GM18502 (cell line): ENCODE measurements at regions not wholly inside any gene's neighbourhood (a gene's known extent, or its start where the extent isn't known, plus 50 kb on each side); places are given as distances from the start of the nearest gene placed in this dataset.
"Not testable (repeated sequence)": the region's sequence is repeated elsewhere in the genome, so short reads cannot be mapped to it uniquely, and the experiment has no call there.

Experiments used
- ATAC-seq: cut with Tn5 transposase; IDR thresholded peaks from one replicate; pipeline ENCODE4 v1.9.1; 2021; ENCODE audit warnings: mild to moderate bottlenecking; ENCODE audit not compliant: unreplicated experiment, poor library complexity

DNA sequence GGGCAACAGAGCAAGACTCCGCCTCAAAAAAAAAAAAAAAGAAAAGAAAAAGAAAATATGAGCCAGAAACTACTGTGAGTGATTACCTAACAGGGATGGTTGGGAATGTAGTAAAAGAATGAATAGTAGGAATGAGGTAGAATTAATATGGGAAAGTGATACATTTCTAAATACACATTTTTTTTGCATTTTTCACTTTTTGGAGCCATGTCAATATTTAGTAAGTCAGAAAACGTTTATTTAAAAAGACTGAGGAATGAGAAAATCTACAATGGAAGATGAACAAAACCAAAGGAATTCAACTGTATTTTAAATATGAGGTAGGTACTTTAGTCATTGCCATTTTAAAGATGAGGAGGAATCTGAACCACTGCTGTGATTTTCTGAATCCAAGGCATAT, 817.2 kb upstream of the CADM2 start:
- ATAC-seq, result no peak

- no peak for ATAC-seq
Observed at GRCh38 chr3:84165328-84165727, 793.5 kb upstream of the CADM2 start.

- ATAC-seq, result no peak
Observed at GRCh38 chr3:84175449-84175848, 783.3 kb upstream of the CADM2 start.

GRCh38 chr3:84184937-84185336, 773.9 kb upstream of the CADM2 start:
- no peak for ATAC-seq

DNA sequence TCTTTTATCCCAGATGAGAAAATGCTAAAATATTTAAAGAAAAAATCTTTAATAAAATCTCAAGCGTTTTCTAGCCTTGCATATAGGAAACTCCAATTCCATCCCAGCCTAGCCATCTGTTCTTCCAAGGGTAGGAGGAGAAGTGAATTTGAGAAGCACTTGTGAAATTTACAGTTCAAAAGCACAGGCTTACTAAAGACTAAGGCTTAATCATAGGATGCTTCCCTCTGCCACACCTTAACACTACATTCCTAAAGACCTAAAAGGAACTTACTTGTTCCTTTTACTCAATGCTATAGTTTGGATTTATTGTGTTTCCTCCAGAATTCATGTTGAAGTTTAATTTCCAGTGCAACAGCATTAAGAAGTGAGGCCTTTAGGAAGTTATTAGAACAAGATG, 764.8 kb upstream of the CADM2 start:
- no peak for ATAC-seq

- no peak for ATAC-seq
Observed at GRCh38 chr3:84209474-84209873, 749.3 kb upstream of the CADM2 start.

DNA sequence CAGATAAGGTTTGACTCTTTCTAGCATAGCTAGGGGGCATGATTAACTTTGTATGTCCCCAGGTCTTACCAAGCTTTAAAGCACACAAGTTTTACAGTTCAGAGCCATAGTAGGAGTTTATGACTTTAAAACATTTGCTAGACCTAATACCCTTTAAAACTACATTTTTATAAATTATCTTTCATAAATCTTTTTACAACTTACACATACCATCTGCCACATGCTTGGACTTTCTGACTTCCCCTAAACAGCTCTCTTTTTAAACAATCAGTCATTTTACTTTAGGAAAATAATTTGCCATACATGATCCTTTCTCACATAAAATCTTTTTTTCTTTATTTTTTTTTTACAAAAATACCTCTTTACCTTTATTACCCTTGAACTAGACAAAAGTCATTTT, 735.3 kb upstream of the CADM2 start:
- no peak for ATAC-seq

GRCh38 chr3:84224262-84224661, 734.5 kb upstream of the CADM2 start:
- ATAC-seq, result no peak

DNA sequence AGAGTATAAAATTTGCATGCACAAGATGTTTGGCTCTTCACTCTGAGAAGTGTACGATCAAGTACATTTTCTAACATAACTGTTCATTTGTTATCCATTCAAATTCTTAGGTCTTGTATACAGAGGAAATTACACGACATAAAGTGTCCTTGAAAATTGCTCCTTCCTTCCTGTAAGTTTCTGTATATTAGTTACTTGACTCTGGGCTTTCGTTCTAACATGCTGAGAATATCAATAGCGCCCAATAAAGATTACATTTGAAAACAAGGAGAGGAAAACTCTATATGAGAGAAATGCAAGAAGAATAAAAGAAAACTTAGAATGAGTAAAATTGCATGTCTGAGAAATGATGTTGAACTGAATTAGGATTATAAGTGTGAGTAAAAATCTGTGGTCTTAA, 722.5 kb upstream of the CADM2 start:
- ATAC-seq, result no peak

DNA sequence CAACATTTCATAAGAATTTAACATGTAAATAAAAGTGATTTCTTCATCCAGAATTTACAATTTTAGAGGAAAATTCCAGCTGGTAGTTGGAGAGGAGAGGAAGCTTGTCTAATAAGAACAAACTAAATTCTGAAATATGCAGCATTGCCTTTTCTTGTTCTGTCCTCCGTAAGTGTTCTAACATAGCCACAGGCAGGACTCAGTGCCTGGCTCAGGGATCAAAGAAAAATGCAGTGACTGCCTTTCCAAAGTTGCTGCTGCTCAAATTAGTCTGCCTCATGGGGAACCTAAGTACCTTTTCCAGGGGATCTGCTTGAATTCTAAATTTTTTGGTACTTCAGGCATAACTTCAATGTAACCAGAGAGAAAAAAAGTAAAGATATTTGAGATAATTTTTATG, 713.0 kb upstream of the CADM2 start:
- ATAC-seq, result no peak

DNA sequence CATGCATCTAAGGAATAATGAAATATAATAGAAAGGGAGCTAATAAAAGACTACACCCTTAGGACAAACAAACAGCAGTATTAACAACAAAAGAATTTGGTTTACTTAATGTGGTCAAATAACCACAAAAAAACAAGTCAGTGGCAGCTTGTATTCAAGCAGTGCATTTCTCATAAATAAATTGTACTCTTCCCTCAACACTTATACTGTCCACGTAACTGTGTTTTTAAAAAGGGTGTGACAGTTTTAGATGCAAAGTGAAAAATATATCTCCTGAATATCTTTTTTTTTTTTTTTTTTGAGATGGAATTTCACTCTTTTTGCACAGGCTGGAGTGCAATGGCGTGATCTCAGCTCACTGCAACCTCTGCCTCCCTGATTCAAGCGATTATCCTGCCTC, 698.2 kb upstream of the CADM2 start:
- ATAC-seq, result no peak

DNA sequence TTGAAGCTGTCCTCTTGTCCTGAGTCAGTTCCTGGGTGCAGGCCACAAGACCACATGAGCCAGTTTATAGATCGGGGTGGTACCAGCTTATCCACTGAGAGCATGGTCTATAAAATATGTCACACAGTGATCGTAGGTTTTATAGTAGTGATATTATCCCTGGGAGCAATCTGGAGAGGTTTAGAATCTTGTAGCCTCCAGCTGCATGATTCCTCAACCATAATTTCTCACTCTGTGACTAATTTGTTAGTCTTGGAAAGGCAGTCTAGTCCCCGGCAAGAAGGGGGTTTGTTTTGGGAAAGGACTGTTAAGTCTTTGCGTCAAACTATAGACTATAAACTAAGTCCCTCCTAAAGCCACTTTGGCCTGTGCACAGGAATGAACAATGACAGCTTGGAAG, 693.0 kb upstream of the CADM2 start:
- ATAC-seq, result no peak

- no peak for ATAC-seq
Observed at GRCh38 chr3:84275532-84275931, 683.3 kb upstream of the CADM2 start.

- ATAC-seq, result no peak
Observed at GRCh38 chr3:84277562-84278224, 681.1 kb upstream of the CADM2 start.

- no peak for ATAC-seq
Observed at GRCh38 chr3:84292128-84292527, 666.7 kb upstream of the CADM2 start.

- no peak for ATAC-seq
Observed at GRCh38 chr3:84299329-84299728, 659.5 kb upstream of the CADM2 start.

- ATAC-seq, result no peak
Observed at GRCh38 chr3:84304214-84304613, 654.6 kb upstream of the CADM2 start.

DNA sequence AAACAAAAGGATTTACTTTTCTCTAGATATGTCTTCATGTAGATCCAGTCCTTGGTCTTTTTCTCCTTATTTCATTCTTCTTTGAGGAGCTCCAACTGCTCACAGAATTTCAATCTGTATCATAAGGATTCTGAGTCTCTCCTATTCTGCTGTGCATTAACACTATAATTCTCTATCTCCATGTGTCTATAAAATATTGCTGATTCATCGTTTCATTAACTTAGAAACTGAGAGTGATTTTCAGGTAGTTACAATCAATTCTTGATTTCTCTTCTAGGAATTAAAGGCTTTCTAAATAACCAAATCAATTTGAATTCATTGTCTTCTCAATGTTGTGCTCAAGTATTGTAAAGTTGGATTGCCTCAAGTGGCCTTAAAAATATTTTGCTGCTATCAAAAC, 651.5 kb upstream of the CADM2 start:
- ATAC-seq, result no peak

- no peak for ATAC-seq
Observed at GRCh38 chr3:84308379-84308778, 650.4 kb upstream of the CADM2 start.

DNA sequence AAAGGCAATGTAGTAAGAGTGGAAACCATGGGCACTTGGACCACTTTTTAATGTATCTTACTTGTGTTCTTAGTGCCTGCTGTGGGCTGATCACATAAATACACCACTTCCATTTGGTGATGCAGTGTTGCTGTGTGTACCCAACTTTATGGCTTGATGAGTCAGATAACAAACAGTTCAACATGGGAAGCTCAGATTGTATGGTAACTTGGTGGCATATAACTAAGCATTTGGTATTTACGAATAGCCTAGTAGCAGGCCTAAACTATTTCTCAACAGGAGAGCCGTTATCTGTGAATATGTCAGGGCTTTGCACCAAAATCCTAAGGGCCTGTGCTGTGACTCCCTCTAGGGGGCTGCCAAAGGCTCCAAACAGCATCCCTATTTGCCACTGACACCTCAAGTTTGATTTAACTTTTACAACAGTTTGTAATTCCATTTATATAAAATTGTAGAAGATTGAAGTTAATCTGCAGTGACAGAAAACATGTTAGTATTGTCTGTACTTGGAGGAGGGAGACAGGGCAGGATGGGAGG, 640.4 kb upstream of the CADM2 start:
- ATAC-seq, result no peak

DNA sequence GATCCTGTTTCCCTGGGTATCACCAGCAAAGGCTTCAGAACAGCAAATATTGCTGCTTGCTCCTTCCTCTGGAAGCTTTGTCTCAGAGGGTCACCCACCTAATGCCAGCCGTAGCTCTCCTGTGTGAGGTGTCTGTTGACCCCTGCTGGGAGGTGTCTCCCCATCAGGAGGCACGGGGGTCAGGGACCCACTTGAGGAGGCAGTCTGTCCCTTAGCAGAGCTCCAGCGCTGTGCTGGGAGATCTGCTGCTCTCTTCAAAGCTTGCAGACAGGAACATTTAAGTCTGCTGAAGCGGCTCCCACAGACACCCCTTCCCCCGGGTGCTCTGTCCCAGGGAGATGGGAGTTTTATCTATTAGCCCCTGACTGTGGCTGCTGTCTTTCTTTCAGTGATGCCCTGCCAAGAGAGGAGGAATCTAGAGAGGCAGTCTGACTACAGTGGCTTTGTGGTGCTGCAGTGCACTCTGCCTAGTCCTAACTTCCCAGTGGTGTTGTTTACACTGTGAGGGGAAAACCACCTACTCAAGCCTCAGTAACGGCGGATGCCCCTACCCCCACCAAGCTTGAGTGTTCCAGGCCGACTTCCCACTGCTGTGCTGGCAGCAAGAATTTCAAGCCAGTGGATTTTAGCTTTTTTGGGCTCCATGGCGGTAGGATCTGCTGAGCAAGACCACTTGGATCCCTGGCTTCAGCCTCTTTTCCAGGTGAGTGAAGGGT, 593.1 kb upstream of the CADM2 start:
- ATAC-seq, result not testable (repeated sequence)
